ENCODE measurements at regions not wholly inside any gene's neighbourhood (a gene's known extent, or its start where the extent isn't known, plus 50 kb on each side); places are given as distances from the start of the nearest gene placed in this dataset.

GRCh38 chr17:73952082-73952479, 251.4 kb upstream of the RPL38 start:
- peak in 27 of 51 donors; percentile 11 to 68 (median 38) for DNase-seq

GRCh38 chr17:73952480-73953205, 250.8 kb upstream of the RPL38 start:
- peak in 34 of 51 donors; percentile 9 to 69 (median 32) for DNase-seq

- DNase-seq, result no peak
Measured at GRCh38 chr17:73953206-73954033, 250.1 kb upstream of the RPL38 start.

- DNase-seq, result no peak
Measured at GRCh38 chr17:73954951-73955350, 248.5 kb upstream of the RPL38 start.

- no peak for DNase-seq
Measured at GRCh38 chr17:73955616-73956015, 247.9 kb upstream of the RPL38 start.

GRCh38 chr17:73956169-73956568, 247.3 kb upstream of the RPL38 start:
- no peak for DNase-seq

GRCh38 chr17:73956595-73957465, 246.6 kb upstream of the RPL38 start:
- peak in 46 of 51 donors; percentile 6 to 81 (median 42) for DNase-seq

- DNase-seq, result no peak
Measured at GRCh38 chr17:73957564-73957963, 245.9 kb upstream of the RPL38 start.

- DNase-seq, result no peak
Measured at GRCh38 chr17:73958453-73958852, 245.0 kb upstream of the RPL38 start.

GRCh38 chr17:73960469-73960868, 243.0 kb upstream of the RPL38 start:
- no peak for DNase-seq

- no peak for DNase-seq
Measured at GRCh38 chr17:73962308-73962707, 241.2 kb upstream of the RPL38 start.

- no peak for DNase-seq
Measured at GRCh38 chr17:73968680-73969079, 234.8 kb upstream of the RPL38 start.

GRCh38 chr17:73969956-73970355, 233.5 kb upstream of the RPL38 start:
- peak in 4 of 51 donors; percentile 6 to 16 (median 14) for DNase-seq

- DNase-seq, result no peak
Measured at GRCh38 chr17:73971127-73971526, 232.4 kb upstream of the RPL38 start.

GRCh38 chr17:73972056-73972455, 231.4 kb upstream of the RPL38 start:
- no peak for DNase-seq

- DNase-seq, result no peak
Measured at GRCh38 chr17:73972901-73973300, 230.6 kb upstream of the RPL38 start.

- DNase-seq, result no peak
Measured at GRCh38 chr17:73973586-73974409, 229.7 kb upstream of the RPL38 start.

GRCh38 chr17:73974536-73974935, 228.9 kb upstream of the RPL38 start:
- no peak for DNase-seq

GRCh38 chr17:73976147-73976546, 227.3 kb upstream of the RPL38 start:
- DNase-seq, result no peak

- DNase-seq, result no peak
Measured at GRCh38 chr17:73976676-73977521, 226.6 kb upstream of the RPL38 start.
